ENCODE measurements at regions not wholly inside any gene's neighbourhood (a gene's known extent, or its start where the extent isn't known, plus 50 kb on each side); places are given as distances from the start of the nearest gene placed in this dataset.

DNA sequence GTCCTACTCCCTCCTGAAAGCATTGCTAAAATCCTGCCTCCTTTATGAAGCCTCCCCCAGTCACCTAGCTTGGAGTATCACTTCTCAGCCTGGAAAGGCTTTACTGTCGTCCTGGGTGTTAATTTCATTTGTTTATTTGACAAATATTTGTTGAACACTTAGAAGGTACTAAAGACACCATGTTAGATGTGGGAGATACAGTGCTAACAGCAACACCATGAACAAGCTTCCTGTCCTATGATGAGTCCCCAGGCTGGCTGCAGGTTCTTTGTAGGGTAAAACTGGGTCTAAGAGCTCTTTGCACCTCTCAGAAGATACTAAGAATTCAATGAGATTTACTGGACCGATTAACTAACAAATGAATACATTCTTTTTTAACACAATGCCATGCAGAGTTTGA is 109.2 kb upstream of the TMEM170B start:
- H3K4me3 ChIP-seq (ENCODE audit: low read length in 2 of 2) = no peak overlapping the region
- H3K4me1 ChIP-seq (ENCODE audit: control insufficient read depth, insufficient read depth, low read length) = peaks cover 3% of the 10 kb centered on the region
- no peaks in the 10 kb centered on the region for H3K9me3 ChIP-seq (ENCODE audit: control insufficient read depth in 2 of 2, low read length in 2 of 2)
- no peaks in the 10 kb centered on the region for H3K36me3 ChIP-seq (ENCODE audit: control insufficient read depth in 2 of 2, insufficient read depth in 2 of 2, low read length in 2 of 2)
- H3K27ac ChIP-seq (ENCODE audit: low read length) = no peak overlapping the region
- H3K27me3 ChIP-seq (ENCODE audit: control insufficient read depth in 1 of 2, insufficient read depth in 2 of 2, low read length in 2 of 2) = no peaks in the 10 kb centered on the region
- H3K9ac ChIP-seq (ENCODE audit: low read length in 2 of 2) = no peak overlapping the region

GRCh38 chr6:11427723-11428245 is 109.8 kb upstream of the TMEM170B start:
- Histone ChIP-seq H3K9me3 (ENCODE audit: control insufficient read depth in 2 of 2, low read length in 2 of 2) (no peaks in the 10 kb centered on the region), H3K36me3 (ENCODE audit: control insufficient read depth in 2 of 2, insufficient read depth in 2 of 2, low read length in 2 of 2) (no peaks in the 10 kb centered on the region), H3K4me1 (ENCODE audit: control insufficient read depth, insufficient read depth, low read length) (peaks cover 3% of the 10 kb centered on the region), H3K27me3 (ENCODE audit: control insufficient read depth in 1 of 2, insufficient read depth in 2 of 2, low read length in 2 of 2) (no peaks in the 10 kb centered on the region), H3K4me3 (ENCODE audit: low read length in 2 of 2) (no peak overlapping the region), H3K27ac (ENCODE audit: low read length) (no peak overlapping the region), H3K9ac (ENCODE audit: low read length in 2 of 2) (no peak overlapping the region)

GRCh38 chr6:11427091-11427722 is 110.3 kb upstream of the TMEM170B start:
- H3K9ac ChIP-seq (ENCODE audit: low read length in 2 of 2) = no peak overlapping the region
- no peaks in the 10 kb centered on the region for H3K27me3 ChIP-seq (ENCODE audit: control insufficient read depth in 1 of 2, insufficient read depth in 2 of 2, low read length in 2 of 2)
- peaks cover 3% of the 10 kb centered on the region for H3K4me1 ChIP-seq (ENCODE audit: control insufficient read depth, insufficient read depth, low read length)
- no peak overlapping the region for H3K27ac ChIP-seq (ENCODE audit: low read length)
- H3K4me3 ChIP-seq (ENCODE audit: low read length in 2 of 2) = no peak overlapping the region
- no peaks in the 10 kb centered on the region for H3K9me3 ChIP-seq (ENCODE audit: control insufficient read depth in 2 of 2, low read length in 2 of 2)
- no peaks in the 10 kb centered on the region for H3K36me3 ChIP-seq (ENCODE audit: control insufficient read depth in 2 of 2, insufficient read depth in 2 of 2, low read length in 2 of 2)

DNA sequence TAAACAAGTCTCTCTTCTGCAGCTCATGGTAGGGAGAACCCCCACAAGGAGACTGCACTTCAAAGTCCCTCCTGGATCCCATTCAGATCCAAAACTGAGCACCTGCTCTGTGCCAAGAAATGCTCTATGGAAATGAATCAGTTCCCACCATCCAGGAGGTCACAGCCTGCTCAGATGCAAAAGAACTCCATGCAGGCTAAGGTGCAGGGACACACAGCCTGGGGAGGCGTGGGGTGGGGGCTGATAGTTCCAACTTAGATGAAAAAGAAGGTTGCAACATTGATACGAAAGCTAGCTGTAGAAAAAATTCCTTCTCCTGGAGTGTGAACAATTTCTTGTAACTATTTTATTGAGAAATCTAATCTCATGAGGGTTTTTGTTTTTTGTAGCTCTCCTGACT is 111.0 kb upstream of the TMEM170B start:
- H3K27me3 ChIP-seq (ENCODE audit: control insufficient read depth in 1 of 2, insufficient read depth in 2 of 2, low read length in 2 of 2) = no peaks in the 10 kb centered on the region
- H3K4me3 ChIP-seq (ENCODE audit: low read length in 2 of 2) = no peak overlapping the region
- peaks cover 3% of the 10 kb centered on the region for H3K4me1 ChIP-seq (ENCODE audit: control insufficient read depth, insufficient read depth, low read length)
- no peaks in the 10 kb centered on the region for H3K36me3 ChIP-seq (ENCODE audit: control insufficient read depth in 2 of 2, insufficient read depth in 2 of 2, low read length in 2 of 2)
- no peaks in the 10 kb centered on the region for H3K9me3 ChIP-seq (ENCODE audit: control insufficient read depth in 2 of 2, low read length in 2 of 2)
- no peak overlapping the region for H3K27ac ChIP-seq (ENCODE audit: low read length)
- H3K9ac ChIP-seq (ENCODE audit: low read length in 2 of 2) = no peak overlapping the region

DNA sequence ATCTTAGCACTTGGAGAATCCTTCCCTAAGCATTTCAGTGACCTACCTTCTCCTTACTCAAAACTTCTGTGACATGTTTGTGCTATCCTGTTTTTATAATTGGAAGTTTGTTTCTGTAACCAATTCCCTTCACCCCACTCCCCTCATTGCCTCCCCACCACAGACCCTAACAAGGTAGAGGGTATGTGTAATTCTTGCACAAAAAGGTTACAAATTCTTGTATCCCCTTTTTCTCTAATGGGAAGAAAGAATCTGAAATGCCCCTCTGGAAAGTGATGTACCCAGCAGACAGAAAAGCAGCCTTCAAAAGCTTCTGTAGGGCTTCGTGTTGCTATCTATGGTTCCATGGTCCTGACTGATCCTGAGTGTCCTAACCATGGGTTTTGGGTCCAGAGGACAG is 111.7 kb upstream of the TMEM170B start:
- Histone ChIP-seq H3K9ac (ENCODE audit: low read length in 2 of 2) (no peak overlapping the region), H3K27ac (ENCODE audit: low read length) (no peak overlapping the region), H3K36me3 (ENCODE audit: control insufficient read depth in 2 of 2, insufficient read depth in 2 of 2, low read length in 2 of 2) (no peaks in the 10 kb centered on the region), H3K4me3 (ENCODE audit: low read length in 2 of 2) (no peak overlapping the region), H3K4me1 (ENCODE audit: control insufficient read depth, insufficient read depth, low read length) (peaks cover 3% of the 10 kb centered on the region), H3K27me3 (ENCODE audit: control insufficient read depth in 1 of 2, insufficient read depth in 2 of 2, low read length in 2 of 2) (no peaks in the 10 kb centered on the region), H3K9me3 (ENCODE audit: control insufficient read depth in 2 of 2, low read length in 2 of 2) (no peaks in the 10 kb centered on the region)

DNA sequence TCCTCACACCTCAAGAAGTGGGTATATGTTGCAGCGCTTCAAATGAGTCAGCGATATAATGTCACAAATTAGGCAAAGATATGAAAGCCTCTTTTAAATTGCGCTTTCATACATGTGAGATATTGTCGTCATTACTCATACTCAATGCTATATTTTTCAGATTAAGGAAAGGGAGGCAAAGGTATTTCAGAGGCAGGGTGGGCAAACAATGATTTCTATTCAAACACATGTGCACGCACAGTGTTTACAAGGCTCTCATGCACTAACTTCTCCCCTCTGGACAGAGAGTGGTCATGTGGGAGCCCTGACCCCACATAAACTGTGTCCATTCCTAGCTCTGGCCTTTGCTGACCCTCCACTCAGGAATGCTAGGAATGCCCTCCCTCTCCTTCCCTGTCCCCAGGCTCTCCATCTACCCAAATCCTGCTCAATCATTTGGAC is 112.1 kb upstream of the TMEM170B start:
- Histone ChIP-seq H3K9ac (ENCODE audit: low read length in 2 of 2) (no peak overlapping the region), H3K4me1 (ENCODE audit: control insufficient read depth, insufficient read depth, low read length) (peaks cover 3% of the 10 kb centered on the region), H3K27ac (ENCODE audit: low read length) (no peak overlapping the region), H3K4me3 (ENCODE audit: low read length in 2 of 2) (no peak overlapping the region), H3K9me3 (ENCODE audit: control insufficient read depth in 2 of 2, low read length in 2 of 2) (no peaks in the 10 kb centered on the region), H3K27me3 (ENCODE audit: control insufficient read depth in 1 of 2, insufficient read depth in 2 of 2, low read length in 2 of 2) (no peaks in the 10 kb centered on the region), H3K36me3 (ENCODE audit: control insufficient read depth in 2 of 2, insufficient read depth in 2 of 2, low read length in 2 of 2) (no peaks in the 10 kb centered on the region)

GRCh38 chr6:11424395-11425034 is 113.0 kb upstream of the TMEM170B start:
- Histone ChIP-seq H3K4me1 (ENCODE audit: control insufficient read depth, insufficient read depth, low read length) (peaks cover 3% of the 10 kb centered on the region), H3K27me3 (ENCODE audit: control insufficient read depth in 1 of 2, insufficient read depth in 2 of 2, low read length in 2 of 2) (no peaks in the 10 kb centered on the region), H3K27ac (ENCODE audit: low read length) (no peak overlapping the region), H3K36me3 (ENCODE audit: control insufficient read depth in 2 of 2, insufficient read depth in 2 of 2, low read length in 2 of 2) (no peaks in the 10 kb centered on the region), H3K9me3 (ENCODE audit: control insufficient read depth in 2 of 2, low read length in 2 of 2) (no peaks in the 10 kb centered on the region), H3K9ac (ENCODE audit: low read length in 2 of 2) (no peak overlapping the region), H3K4me3 (ENCODE audit: low read length in 2 of 2) (no peak overlapping the region)

DNA sequence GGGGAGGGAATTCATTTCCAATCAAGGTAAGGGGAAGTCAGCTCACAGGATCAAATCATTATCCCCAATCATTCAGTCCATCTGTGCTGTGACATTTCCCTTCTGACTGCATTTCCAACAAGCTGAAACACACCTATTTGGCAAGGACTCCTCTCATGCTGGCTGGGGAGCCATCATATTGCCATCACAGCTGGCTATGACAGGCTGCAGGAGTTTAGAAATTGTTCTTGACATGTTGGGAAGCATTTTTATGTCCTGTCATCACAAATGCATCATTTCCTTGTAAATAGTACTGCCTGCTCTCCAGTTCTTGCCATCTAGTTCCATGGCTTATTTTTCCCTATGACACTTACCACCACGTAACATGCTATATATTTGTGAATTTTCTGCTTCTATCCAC is 113.9 kb upstream of the TMEM170B start:
- Histone ChIP-seq H3K9ac (ENCODE audit: low read length in 2 of 2) (no peak overlapping the region), H3K9me3 (ENCODE audit: control insufficient read depth in 2 of 2, low read length in 2 of 2) (no peaks in the 10 kb centered on the region), H3K4me1 (ENCODE audit: control insufficient read depth, insufficient read depth, low read length) (peaks cover 3% of the 10 kb centered on the region), H3K4me3 (ENCODE audit: low read length in 2 of 2) (no peak overlapping the region), H3K27ac (ENCODE audit: low read length) (no peak overlapping the region), H3K27me3 (ENCODE audit: control insufficient read depth in 1 of 2, insufficient read depth in 2 of 2, low read length in 2 of 2) (no peaks in the 10 kb centered on the region), H3K36me3 (ENCODE audit: control insufficient read depth in 2 of 2, insufficient read depth in 2 of 2, low read length in 2 of 2) (no peaks in the 10 kb centered on the region)

DNA sequence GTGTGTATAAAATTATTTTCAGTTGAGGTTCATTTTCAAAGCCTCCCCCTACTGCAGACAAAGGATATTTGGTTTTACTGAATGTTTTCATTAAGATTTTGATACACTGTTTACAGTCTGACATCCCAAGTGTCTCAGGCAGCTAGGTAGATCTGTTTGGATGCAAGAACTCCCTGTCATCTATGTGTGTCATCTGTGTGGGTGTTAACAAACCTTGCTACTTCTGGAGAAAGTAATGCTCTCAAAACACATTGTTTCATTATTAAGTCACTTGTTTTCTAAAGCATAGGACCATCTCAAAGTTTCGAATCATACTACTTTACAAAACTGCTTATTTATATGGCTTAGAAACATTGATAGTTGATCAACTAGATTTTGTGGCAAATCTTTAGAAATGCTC is 114.5 kb upstream of the TMEM170B start:
- peaks cover under 1% of the 10 kb centered on the region for H3K4me1 ChIP-seq (ENCODE audit: control insufficient read depth, insufficient read depth, low read length)
- H3K27ac ChIP-seq (ENCODE audit: low read length) = no peak overlapping the region
- H3K27me3 ChIP-seq (ENCODE audit: control insufficient read depth in 1 of 2, insufficient read depth in 2 of 2, low read length in 2 of 2) = no peaks in the 10 kb centered on the region
- H3K9me3 ChIP-seq (ENCODE audit: control insufficient read depth in 2 of 2, low read length in 2 of 2) = no peaks in the 10 kb centered on the region
- no peak overlapping the region for H3K9ac ChIP-seq (ENCODE audit: low read length in 2 of 2)
- no peak overlapping the region for H3K4me3 ChIP-seq (ENCODE audit: low read length in 2 of 2)
- H3K36me3 ChIP-seq (ENCODE audit: control insufficient read depth in 2 of 2, insufficient read depth in 2 of 2, low read length in 2 of 2) = no peaks in the 10 kb centered on the region

DNA sequence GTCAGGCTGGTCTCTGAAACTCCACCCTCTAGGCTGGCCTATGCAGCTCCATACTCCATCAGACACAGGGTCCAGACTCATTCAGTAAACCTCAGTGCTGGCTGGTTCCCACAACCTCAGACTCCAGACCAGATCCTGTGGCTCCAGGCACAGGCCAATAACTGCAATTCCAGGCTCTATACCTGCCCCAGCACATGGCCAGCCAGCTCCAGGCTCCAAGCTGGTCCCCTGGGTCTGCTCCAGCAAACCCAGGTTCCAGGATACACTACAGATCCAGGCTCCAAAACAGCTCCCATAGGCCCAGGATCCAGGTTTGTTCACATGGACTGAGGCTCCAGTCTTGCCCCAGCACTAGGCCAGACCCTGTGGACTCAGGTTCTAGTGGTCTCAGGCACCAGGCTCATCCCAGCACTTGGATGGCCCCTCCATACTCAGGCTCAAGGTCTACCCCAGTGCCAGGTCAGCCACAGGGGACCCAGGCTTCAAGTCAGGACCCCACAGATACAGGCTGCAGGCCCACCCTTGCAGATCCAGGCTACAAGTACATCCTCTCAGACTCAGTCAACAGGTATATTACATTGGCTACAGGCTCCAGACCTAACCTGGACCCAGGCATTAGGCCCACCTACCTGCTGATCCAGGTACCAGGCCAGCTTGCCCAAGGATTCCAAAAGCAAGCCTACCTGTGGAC is 117.6 kb upstream of the TMEM170B start:
- no peak overlapping the region for H3K27ac ChIP-seq (ENCODE audit: low read length)
- no peak overlapping the region for H3K9ac ChIP-seq (ENCODE audit: low read length in 2 of 2)
- H3K4me1 ChIP-seq (ENCODE audit: control insufficient read depth, insufficient read depth, low read length) = no peaks in the 10 kb centered on the region
- no peaks in the 10 kb centered on the region for H3K27me3 ChIP-seq (ENCODE audit: control insufficient read depth in 1 of 2, insufficient read depth in 2 of 2, low read length in 2 of 2)
- H3K36me3 ChIP-seq (ENCODE audit: control insufficient read depth in 2 of 2, insufficient read depth in 2 of 2, low read length in 2 of 2) = no peaks in the 10 kb centered on the region
- H3K9me3 ChIP-seq (ENCODE audit: control insufficient read depth in 2 of 2, low read length in 2 of 2) = no peaks in the 10 kb centered on the region
- no peak overlapping the region for H3K4me3 ChIP-seq (ENCODE audit: low read length in 2 of 2)
